MM.1S (cell line): ENCODE measurements at regions not wholly inside any gene's neighbourhood (a gene's known extent, or its start where the extent isn't known, plus 50 kb on each side); places are given as distances from the start of the nearest gene placed in this dataset.

Experiments used
- EZH2 ChIP-seq: fragments of 300-600 bp; sonication (generic); optimal IDR thresholded peaks from 2 replicates; pipeline ENCODE3; 2017; ENCODE audit warnings: low read depth, mild to moderate bottlenecking, antibody characterized with exemption, low read length, mixed read lengths
- TF ChIP-seq, protein P1 (sequence below): fragments of 300-600 bp; sonication (generic); IDR thresholded peaks from 2 replicates; pipeline ENCODE4 v1.5.1; 2016; ENCODE audit warnings: antibody characterized with exemption, low read length, mixed read lengths

DNA sequence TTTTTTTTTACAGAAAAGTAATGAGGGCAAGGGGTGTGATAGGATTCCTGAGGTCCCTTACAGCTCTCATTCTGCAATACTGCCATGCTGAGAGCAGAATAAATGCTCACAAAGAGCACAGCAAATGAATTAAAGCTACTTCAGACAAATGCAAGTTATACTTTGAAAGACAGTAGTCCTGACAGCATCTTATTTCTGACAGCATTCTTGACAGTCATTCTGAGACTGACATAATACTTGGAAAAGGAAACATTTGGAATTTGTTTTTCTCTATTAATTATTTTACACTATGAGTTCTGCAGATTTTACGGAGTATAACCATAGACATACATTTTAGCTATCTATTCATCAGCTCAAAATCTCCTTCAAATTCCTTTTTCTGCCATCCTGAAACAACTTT lies 935.2 kb upstream of the FAM98A start:
- TF ChIP-seq, protein P1, sequence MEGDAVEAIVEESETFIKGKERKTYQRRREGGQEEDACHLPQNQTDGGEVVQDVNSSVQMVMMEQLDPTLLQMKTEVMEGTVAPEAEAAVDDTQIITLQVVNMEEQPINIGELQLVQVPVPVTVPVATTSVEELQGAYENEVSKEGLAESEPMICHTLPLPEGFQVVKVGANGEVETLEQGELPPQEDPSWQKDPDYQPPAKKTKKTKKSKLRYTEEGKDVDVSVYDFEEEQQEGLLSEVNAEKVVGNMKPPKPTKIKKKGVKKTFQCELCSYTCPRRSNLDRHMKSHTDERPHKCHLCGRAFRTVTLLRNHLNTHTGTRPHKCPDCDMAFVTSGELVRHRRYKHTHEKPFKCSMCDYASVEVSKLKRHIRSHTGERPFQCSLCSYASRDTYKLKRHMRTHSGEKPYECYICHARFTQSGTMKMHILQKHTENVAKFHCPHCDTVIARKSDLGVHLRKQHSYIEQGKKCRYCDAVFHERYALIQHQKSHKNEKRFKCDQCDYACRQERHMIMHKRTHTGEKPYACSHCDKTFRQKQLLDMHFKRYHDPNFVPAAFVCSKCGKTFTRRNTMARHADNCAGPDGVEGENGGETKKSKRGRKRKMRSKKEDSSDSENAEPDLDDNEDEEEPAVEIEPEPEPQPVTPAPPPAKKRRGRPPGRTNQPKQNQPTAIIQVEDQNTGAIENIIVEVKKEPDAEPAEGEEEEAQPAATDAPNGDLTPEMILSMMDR = no peak
- no peak for TF ChIP-seq EZH2
